H1 (cell line): ENCODE measurements at regions not wholly inside any gene's neighbourhood (a gene's known extent, or its start where the extent isn't known, plus 50 kb on each side); places are given as distances from the start of the nearest gene placed in this dataset.

ENCODE experiments used
- ASH2L ChIP-seq: fragments of 200-600, 300-600 bp; sonication (generic); IDR thresholded peaks from one replicate; pipeline ENCODE4 v1.7.1; 2017; ENCODE audit warnings: low read length
- E2F6 ChIP-seq: IDR thresholded peaks from 2 replicates; pipeline ENCODE4 v1.6.1; 2012; ENCODE audit warnings: inconsistent platforms
- POLR2A ChIP-seq, 2 experiments: IDR thresholded peaks; 1 replicate in 1 of 2; 2 replicates in 1 of 2; pipeline ENCODE4 v1.6.1; 2011; ENCODE audit warnings: low read depth in 2 of 2, low read length in 2 of 2, mild to moderate bottlenecking in 2 of 2; ENCODE audit errors: control extremely low read depth in 1 of 2
- SAP30 ChIP-seq: fragments of 300-600 bp; sonication (generic); IDR thresholded peaks from 2 replicates; pipeline ENCODE4 v1.7.1; 2012; ENCODE audit warnings: low read length, moderate library complexity, mild to moderate bottlenecking, inconsistent platforms; ENCODE audit not compliant: insufficient read depth, insufficient replicate concordance
- SIN3A ChIP-seq, 2 experiments: IDR thresholded peaks in 1 of 2; conservative IDR thresholded peaks in 1 of 2; 2 replicates each; pipeline ENCODE4 v1.6.1; 2011 to 2012; ENCODE audit warnings: low read length in 2 of 2, improper control_type of control experiment in 1 of 2, low read depth in 1 of 2, mild to moderate bottlenecking in 1 of 2
- TF ChIP-seq, protein P1 (sequence below): fragments of 300-600 bp; sonication (generic); IDR thresholded peaks from 2 replicates; pipeline ENCODE4 v1.7.1; 2012; ENCODE audit warnings: low read length, moderate library complexity, mild to moderate bottlenecking, inconsistent platforms; ENCODE audit not compliant: insufficient replicate concordance

DNA sequence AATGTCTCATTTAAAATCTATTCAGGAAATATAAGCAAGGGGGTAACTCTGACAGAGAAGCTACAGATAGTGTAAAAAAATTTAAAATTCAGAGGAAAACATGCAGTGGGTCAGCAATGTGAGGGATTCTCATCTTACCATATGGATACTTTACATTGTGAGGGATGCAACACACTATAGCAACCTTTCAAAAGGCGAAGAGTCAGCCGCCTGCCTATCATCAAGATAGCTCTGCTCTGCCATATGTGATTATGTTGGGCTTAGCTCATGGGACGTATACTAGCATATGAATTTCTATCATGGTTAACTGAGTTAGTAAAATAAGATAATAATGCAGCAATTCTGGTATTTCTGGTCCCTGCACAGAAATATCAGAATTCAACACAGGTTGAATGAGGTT, 130.9 kb downstream of the MAP3K7 start (continued):
- TF ChIP-seq, protein P1, sequence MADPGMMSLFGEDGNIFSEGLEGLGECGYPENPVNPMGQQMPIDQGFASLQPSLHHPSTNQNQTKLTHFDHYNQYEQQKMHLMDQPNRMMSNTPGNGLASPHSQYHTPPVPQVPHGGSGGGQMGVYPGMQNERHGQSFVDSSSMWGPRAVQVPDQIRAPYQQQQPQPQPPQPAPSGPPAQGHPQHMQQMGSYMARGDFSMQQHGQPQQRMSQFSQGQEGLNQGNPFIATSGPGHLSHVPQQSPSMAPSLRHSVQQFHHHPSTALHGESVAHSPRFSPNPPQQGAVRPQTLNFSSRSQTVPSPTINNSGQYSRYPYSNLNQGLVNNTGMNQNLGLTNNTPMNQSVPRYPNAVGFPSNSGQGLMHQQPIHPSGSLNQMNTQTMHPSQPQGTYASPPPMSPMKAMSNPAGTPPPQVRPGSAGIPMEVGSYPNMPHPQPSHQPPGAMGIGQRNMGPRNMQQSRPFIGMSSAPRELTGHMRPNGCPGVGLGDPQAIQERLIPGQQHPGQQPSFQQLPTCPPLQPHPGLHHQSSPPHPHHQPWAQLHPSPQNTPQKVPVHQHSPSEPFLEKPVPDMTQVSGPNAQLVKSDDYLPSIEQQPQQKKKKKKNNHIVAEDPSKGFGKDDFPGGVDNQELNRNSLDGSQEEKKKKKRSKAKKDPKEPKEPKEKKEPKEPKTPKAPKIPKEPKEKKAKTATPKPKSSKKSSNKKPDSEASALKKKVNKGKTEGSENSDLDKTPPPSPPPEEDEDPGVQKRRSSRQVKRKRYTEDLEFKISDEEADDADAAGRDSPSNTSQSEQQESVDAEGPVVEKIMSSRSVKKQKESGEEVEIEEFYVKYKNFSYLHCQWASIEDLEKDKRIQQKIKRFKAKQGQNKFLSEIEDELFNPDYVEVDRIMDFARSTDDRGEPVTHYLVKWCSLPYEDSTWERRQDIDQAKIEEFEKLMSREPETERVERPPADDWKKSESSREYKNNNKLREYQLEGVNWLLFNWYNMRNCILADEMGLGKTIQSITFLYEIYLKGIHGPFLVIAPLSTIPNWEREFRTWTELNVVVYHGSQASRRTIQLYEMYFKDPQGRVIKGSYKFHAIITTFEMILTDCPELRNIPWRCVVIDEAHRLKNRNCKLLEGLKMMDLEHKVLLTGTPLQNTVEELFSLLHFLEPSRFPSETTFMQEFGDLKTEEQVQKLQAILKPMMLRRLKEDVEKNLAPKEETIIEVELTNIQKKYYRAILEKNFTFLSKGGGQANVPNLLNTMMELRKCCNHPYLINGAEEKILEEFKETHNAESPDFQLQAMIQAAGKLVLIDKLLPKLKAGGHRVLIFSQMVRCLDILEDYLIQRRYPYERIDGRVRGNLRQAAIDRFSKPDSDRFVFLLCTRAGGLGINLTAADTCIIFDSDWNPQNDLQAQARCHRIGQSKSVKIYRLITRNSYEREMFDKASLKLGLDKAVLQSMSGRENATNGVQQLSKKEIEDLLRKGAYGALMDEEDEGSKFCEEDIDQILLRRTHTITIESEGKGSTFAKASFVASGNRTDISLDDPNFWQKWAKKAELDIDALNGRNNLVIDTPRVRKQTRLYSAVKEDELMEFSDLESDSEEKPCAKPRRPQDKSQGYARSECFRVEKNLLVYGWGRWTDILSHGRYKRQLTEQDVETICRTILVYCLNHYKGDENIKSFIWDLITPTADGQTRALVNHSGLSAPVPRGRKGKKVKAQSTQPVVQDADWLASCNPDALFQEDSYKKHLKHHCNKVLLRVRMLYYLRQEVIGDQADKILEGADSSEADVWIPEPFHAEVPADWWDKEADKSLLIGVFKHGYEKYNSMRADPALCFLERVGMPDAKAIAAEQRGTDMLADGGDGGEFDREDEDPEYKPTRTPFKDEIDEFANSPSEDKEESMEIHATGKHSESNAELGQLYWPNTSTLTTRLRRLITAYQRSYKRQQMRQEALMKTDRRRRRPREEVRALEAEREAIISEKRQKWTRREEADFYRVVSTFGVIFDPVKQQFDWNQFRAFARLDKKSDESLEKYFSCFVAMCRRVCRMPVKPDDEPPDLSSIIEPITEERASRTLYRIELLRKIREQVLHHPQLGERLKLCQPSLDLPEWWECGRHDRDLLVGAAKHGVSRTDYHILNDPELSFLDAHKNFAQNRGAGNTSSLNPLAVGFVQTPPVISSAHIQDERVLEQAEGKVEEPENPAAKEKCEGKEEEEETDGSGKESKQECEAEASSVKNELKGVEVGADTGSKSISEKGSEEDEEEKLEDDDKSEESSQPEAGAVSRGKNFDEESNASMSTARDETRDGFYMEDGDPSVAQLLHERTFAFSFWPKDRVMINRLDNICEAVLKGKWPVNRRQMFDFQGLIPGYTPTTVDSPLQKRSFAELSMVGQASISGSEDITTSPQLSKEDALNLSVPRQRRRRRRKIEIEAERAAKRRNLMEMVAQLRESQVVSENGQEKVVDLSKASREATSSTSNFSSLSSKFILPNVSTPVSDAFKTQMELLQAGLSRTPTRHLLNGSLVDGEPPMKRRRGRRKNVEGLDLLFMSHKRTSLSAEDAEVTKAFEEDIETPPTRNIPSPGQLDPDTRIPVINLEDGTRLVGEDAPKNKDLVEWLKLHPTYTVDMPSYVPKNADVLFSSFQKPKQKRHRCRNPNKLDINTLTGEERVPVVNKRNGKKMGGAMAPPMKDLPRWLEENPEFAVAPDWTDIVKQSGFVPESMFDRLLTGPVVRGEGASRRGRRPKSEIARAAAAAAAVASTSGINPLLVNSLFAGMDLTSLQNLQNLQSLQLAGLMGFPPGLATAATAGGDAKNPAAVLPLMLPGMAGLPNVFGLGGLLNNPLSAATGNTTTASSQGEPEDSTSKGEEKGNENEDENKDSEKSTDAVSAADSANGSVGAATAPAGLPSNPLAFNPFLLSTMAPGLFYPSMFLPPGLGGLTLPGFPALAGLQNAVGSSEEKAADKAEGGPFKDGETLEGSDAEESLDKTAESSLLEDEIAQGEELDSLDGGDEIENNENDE, result no peak
- TF ChIP-seq ASH2L (no peak), SIN3A (conservative IDR thresholded peaks at IDR 0.05 in 1 of 2, IDR thresholded peaks at IDR 0.05 in 1 of 2; ENCODE audit: low read depth in 1 of 2, low read length in 2 of 2) (no peak), E2F6 (no peak), POLR2A (IDR thresholded peaks at IDR 0.05; ENCODE audit: control extremely low read depth in 1 of 2, low read depth in 2 of 2, low read length in 2 of 2) (no peak), SAP30 (no peak)
- TF ChIP-seq, all 59 proteins: peak for 0
